ENCODE measurements at regions not wholly inside any gene's neighbourhood (a gene's known extent, or its start where the extent isn't known, plus 50 kb on each side); places are given as distances from the start of the nearest gene placed in this dataset.

GRCh38 chr15:35756623-35757022, 210.7 kb upstream of the DPH6 start:
- TF ChIP-seq, protein P1, sequence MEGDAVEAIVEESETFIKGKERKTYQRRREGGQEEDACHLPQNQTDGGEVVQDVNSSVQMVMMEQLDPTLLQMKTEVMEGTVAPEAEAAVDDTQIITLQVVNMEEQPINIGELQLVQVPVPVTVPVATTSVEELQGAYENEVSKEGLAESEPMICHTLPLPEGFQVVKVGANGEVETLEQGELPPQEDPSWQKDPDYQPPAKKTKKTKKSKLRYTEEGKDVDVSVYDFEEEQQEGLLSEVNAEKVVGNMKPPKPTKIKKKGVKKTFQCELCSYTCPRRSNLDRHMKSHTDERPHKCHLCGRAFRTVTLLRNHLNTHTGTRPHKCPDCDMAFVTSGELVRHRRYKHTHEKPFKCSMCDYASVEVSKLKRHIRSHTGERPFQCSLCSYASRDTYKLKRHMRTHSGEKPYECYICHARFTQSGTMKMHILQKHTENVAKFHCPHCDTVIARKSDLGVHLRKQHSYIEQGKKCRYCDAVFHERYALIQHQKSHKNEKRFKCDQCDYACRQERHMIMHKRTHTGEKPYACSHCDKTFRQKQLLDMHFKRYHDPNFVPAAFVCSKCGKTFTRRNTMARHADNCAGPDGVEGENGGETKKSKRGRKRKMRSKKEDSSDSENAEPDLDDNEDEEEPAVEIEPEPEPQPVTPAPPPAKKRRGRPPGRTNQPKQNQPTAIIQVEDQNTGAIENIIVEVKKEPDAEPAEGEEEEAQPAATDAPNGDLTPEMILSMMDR (IDR thresholded peaks at IDR 0.05 in 4 of 5, conservative IDR thresholded peaks at IDR 0.05 in 1 of 5) = no peak
- no peak for TF ChIP-seq POLR2A (IDR thresholded peaks at IDR 0.05)
